ENCODE measurements at regions not wholly inside any gene's neighbourhood (a gene's known extent, or its start where the extent isn't known, plus 50 kb on each side); places are given as distances from the start of the nearest gene placed in this dataset.

DNA sequence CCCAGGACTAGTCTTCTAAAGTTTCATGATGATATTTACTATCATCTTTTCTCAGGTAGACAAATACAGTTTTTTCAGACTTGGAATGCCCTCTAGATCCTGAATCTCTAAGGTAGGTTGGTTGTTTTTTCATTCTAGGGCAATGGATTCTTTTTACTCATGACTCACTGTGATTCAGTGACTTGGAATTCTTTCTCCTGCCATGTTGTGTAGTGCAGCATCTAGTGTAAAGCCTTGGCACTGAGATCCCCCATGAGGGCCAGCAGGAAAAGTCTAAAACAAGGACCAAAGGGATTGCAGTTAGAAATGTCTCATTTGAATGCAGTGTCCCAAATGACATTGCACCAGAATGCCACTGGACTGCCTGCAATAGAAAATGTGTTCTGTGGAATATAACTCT is 430.4 kb downstream of the NEBL start:
- TF ChIP-seq, protein P1, sequence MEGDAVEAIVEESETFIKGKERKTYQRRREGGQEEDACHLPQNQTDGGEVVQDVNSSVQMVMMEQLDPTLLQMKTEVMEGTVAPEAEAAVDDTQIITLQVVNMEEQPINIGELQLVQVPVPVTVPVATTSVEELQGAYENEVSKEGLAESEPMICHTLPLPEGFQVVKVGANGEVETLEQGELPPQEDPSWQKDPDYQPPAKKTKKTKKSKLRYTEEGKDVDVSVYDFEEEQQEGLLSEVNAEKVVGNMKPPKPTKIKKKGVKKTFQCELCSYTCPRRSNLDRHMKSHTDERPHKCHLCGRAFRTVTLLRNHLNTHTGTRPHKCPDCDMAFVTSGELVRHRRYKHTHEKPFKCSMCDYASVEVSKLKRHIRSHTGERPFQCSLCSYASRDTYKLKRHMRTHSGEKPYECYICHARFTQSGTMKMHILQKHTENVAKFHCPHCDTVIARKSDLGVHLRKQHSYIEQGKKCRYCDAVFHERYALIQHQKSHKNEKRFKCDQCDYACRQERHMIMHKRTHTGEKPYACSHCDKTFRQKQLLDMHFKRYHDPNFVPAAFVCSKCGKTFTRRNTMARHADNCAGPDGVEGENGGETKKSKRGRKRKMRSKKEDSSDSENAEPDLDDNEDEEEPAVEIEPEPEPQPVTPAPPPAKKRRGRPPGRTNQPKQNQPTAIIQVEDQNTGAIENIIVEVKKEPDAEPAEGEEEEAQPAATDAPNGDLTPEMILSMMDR (IDR thresholded peaks at IDR 0.05; ENCODE audit: insufficient read depth, low read length), result no peak
- no peak for DNase-seq (ENCODE audit: low read depth)
- H3K4me3 ChIP-seq (ENCODE audit: low read depth, low read length), result no peak overlapping the region

DNA sequence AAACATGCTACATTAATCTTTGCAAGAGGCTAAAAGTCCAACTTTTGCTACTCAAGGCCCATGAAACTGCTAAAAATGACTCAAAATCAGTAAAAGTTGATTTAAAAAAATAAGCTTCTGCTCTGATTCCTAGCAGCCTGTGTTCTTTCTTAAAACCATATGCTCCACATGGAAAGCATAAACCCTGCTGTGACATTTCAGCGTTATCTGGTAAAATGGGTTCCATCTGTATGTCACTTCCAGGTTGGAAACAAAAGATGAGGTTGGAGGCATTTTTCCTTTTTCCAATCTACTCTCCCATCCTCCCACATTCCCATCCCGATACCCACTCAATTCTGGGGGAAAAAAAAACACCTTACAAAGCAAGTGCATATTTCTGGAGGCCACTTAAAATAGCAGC is 439.5 kb downstream of the NEBL start:
- no peak for DNase-seq (ENCODE audit: low read depth)
- no peak overlapping the region for H3K4me3 ChIP-seq (ENCODE audit: low read depth, low read length)
- TF ChIP-seq, protein P1 (IDR thresholded peaks at IDR 0.05; ENCODE audit: insufficient read depth, low read length), result no peak

DNA sequence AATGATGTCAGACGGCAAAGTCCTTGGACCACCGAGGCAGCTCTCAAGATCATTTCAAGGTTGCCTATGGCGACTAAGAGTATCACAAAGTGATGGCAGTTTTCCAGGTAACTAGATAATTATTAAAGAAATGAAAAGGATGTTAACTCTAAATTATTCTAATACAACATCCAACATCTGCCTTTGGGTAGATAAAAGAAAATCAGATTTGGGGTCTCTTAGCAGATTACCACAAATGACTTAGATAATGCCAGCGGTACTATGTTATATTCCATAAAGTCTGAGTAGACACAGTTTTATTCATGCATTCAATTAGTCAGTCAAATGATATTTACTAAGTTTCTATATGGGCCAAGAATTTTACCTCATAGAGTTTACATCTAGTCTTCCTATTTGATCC is 441.3 kb downstream of the NEBL start:
- DNase-seq (ENCODE audit: low read depth), result no peak
- H3K4me3 ChIP-seq (ENCODE audit: low read depth, low read length), result no peak overlapping the region
- TF ChIP-seq, protein P1 (IDR thresholded peaks at IDR 0.05; ENCODE audit: insufficient read depth, low read length), result no peak

DNA sequence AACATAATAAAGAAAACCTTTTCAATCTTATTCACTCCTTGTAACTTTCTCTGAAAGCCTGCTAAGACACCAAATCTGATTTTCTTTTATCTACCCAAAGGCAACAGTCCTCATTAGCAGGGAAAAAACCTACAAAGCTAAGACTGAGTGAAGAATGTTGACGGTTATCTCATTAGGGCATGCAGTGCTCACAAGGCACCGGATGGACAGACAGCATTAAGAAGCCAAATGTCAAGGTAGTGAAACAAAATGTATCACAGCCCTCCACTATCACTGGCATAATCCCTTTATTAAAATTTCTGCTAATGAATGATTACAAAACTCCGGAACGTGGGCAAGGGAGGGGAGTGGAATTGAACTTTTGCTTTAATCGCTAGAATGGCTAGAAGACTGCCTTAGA is 442.8 kb downstream of the NEBL start:
- H3K4me3 ChIP-seq (ENCODE audit: low read depth, low read length), result no peak overlapping the region
- no peak for DNase-seq (ENCODE audit: low read depth)
- TF ChIP-seq, protein P1 (IDR thresholded peaks at IDR 0.05; ENCODE audit: insufficient read depth, low read length), result no peak

DNA sequence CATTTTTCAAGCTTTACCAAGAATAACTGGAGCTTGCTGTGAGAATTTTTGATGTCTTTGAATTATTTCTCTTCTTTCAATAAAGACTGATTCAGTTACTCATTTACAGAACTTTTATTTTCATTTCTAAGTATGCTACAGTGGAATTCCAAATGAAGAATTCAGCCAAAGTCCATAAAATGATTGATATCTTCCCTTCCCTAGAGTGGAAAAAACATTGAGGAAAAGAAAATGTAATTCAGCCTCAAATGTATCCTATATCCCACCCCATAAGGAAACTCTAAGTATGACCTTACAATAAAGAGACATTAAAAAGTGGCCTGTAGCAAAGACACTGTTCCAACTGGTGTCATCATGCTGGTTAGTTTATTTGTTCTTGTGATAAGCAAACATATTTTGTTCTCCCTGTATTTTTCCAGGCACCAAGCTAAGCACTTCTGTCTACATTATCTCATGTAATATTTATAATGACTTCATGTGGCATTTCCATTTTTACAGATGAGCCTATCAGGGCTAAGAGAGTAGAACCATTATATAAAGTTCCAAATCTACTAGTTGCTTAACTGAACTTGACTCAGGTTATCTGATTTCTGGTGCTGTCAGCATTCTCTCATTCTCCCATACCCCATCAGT is 450.4 kb downstream of the NEBL start:
- no peak overlapping the region for H3K4me3 ChIP-seq (ENCODE audit: low read depth, low read length)
- DNase-seq (ENCODE audit: low read depth), result no peak
- TF ChIP-seq, protein P1 (IDR thresholded peaks at IDR 0.05; ENCODE audit: insufficient read depth, low read length), result no peak

DNA sequence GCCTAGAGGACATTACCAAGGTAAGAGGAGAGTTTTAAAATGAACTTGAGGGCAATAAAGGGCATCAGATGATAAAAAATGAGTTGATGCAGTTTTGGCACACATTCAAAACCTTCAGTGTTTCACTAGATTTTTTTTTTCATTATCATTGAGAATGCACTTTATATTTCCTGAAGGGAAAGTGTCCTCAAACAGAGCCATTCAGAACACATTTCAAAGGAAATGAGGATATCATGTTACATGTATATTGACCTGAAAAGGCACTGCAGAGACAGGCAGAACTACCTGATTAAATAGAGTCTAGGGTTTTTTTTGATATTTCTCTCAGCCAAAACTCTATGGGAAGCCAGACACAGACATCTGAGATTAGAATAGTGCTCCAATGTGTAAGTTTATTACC is 454.0 kb downstream of the NEBL start:
- H3K4me3 ChIP-seq (ENCODE audit: low read depth, low read length), result no peak overlapping the region
- DNase-seq (ENCODE audit: low read depth), result no peak
- TF ChIP-seq, protein P1 (IDR thresholded peaks at IDR 0.05; ENCODE audit: insufficient read depth, low read length), result no peak

DNA sequence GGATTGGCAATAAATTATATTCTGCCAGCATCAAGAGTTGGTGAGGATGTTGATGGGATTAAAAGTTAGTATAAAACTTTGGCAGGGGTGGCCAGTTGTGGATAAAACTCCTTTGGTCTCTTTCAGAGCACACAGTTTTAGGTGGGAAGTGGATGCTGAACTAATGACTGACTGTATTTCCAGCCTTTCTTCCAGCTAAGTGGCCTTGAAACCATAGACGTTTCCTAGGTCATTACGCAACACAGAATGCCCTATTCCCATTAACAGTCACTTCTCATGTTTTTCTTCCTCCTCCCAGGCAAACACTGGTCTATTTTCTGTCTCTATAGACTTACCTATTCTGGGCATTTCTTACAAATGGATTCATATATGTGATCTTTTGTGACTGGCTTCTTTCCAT is 467.4 kb downstream of the NEBL start:
- TF ChIP-seq, protein P1 (IDR thresholded peaks at IDR 0.05; ENCODE audit: insufficient read depth, low read length), result no peak
- DNase-seq (ENCODE audit: low read depth), result no peak

More for the DNA sequence above, 467.4 kb downstream of the NEBL start:
- no peak overlapping the region for H3K4me3 ChIP-seq (ENCODE audit: low read depth, low read length)
